Jurkat, Clone E6-1 (cell line): ENCODE measurements at regions not wholly inside any gene's neighbourhood (a gene's known extent, or its start where the extent isn't known, plus 50 kb on each side); places are given as distances from the start of the nearest gene placed in this dataset.

Experiments
- DNase-seq: peaks from one replicate; pipeline ENCODE4 v3.0.0-alpha.2; 2011; ENCODE audit warnings: low read depth, low spot score
- H3K4me3 ChIP-seq: 2 replicates; pipeline ENCODE4 v1.5.1; 2011; ENCODE audit warnings: mild to moderate bottlenecking, low read length, control low read depth, moderate library complexity

- DNase-seq: no peak
- H3K4me3 ChIP-seq: no peak overlapping the region
Measured at GRCh38 chr2:12950957-12951656, 234.4 kb downstream of the TRIB2 start.

- no peak for DNase-seq
- H3K4me3 ChIP-seq: no peak overlapping the region
Measured at GRCh38 chr2:12951657-12951973, 234.9 kb downstream of the TRIB2 start.

- no peak for DNase-seq
- no peak overlapping the region for H3K4me3 ChIP-seq
Measured at GRCh38 chr2:12953596-12953995, 236.9 kb downstream of the TRIB2 start.

- DNase-seq: no peak
- H3K4me3 ChIP-seq: no peak overlapping the region
Measured at GRCh38 chr2:12955864-12956263, 239.1 kb downstream of the TRIB2 start.

GRCh38 chr2:12957251-12957650 lies 240.5 kb downstream of the TRIB2 start:
- DNase-seq: no peak

GRCh38 chr2:12959935-12960334 lies 243.2 kb downstream of the TRIB2 start:
- DNase-seq: no peak
- H3K4me3 ChIP-seq: no peak overlapping the region

More at GRCh38 chr2:12957251-12957650, 240.5 kb downstream of the TRIB2 start:
- no peak overlapping the region for H3K4me3 ChIP-seq

- no peak overlapping the region for H3K4me3 ChIP-seq
- DNase-seq: no peak
Measured at GRCh38 chr2:12960671-12961070, 243.9 kb downstream of the TRIB2 start.

- DNase-seq: no peak
- H3K4me3 ChIP-seq: no peak overlapping the region
Measured at GRCh38 chr2:12964904-12965539, 248.3 kb downstream of the TRIB2 start.

- no peak overlapping the region for H3K4me3 ChIP-seq
- no peak for DNase-seq
Measured at GRCh38 chr2:12965540-12966269, 249.0 kb downstream of the TRIB2 start.

GRCh38 chr2:12967804-12968203 lies 251.1 kb downstream of the TRIB2 start:
- DNase-seq: no peak
- H3K4me3 ChIP-seq: no peak overlapping the region

- no peak overlapping the region for H3K4me3 ChIP-seq
- DNase-seq: no peak
Measured at GRCh38 chr2:12968399-12968798, 251.7 kb downstream of the TRIB2 start.

- DNase-seq: no peak
- no peak overlapping the region for H3K4me3 ChIP-seq
Measured at GRCh38 chr2:12970861-12971260, 254.1 kb downstream of the TRIB2 start.

- no peak for DNase-seq
- H3K4me3 ChIP-seq: no peak overlapping the region
Measured at GRCh38 chr2:12971581-12972365, 255.0 kb downstream of the TRIB2 start.

- no peak overlapping the region for H3K4me3 ChIP-seq
- no peak for DNase-seq
Measured at GRCh38 chr2:12978066-12978835, 261.5 kb downstream of the TRIB2 start.

- H3K4me3 ChIP-seq: no peak overlapping the region
- DNase-seq: no peak
Measured at GRCh38 chr2:12979066-12979465, 262.3 kb downstream of the TRIB2 start.

- no peak for DNase-seq
- no peak overlapping the region for H3K4me3 ChIP-seq
Measured at GRCh38 chr2:12980817-12981216, 264.1 kb downstream of the TRIB2 start.

GRCh38 chr2:12982149-12982584 lies 265.4 kb downstream of the TRIB2 start:
- DNase-seq: no peak
- no peak overlapping the region for H3K4me3 ChIP-seq

GRCh38 chr2:12987246-12987645 lies 270.5 kb downstream of the TRIB2 start:
- H3K4me3 ChIP-seq: no peak overlapping the region
- DNase-seq: no peak

GRCh38 chr2:12988279-12988678 lies 271.5 kb downstream of the TRIB2 start:
- DNase-seq: no peak
- H3K4me3 ChIP-seq: no peak overlapping the region
